Body of pancreas (tissue), 4 donors: ENCODE measurements at regions not wholly inside any gene's neighbourhood (a gene's known extent, or its start where the extent isn't known, plus 50 kb on each side); places are given as distances from the start of the nearest gene placed in this dataset.

Experiments
- ATAC-seq: fragments of 150-250 bp; one replicate; pipeline ENCODE4 v1.9.1; 2016
- DNase-seq, 4 donors: peaks; one replicate each; pipeline ENCODE4 v3.0.0-alpha.2; 2019
- H3K27ac ChIP-seq, 4 donors: fragments of 200-600 bp; sonication (generic); 1 replicate in 3 of 4; 2 replicates in 1 of 4; pipeline versions ENCODE4 v1.5.1 to v1.6.1; 2016 to 2019; ENCODE audit warnings: mild to moderate bottlenecking in 1 of 4, mixed read lengths in 1 of 4, moderate library complexity in 1 of 4
- H3K27me3 ChIP-seq, 2 donors: fragments of 200-600 bp; sonication (generic); one replicate each; pipeline ENCODE4 v1.6.0; 2016; ENCODE audit warnings: mild to moderate bottlenecking in 1 of 2
- H3K36me3 ChIP-seq, 2 donors: fragments of 200-600 bp; sonication (generic); replicated peaks in 1 of 2; 2 replicates each; pipeline ENCODE4 v1.5.1; 2016; ENCODE audit warnings: low read depth in 2 of 2; ENCODE audit not compliant: insufficient read depth in 1 of 2
- H3K4me1 ChIP-seq: fragments of 200-600 bp; sonication (generic); one replicate; pipeline ENCODE4 v1.6.0; 2016
- H3K4me3 ChIP-seq, 2 donors: fragments of 200-600 bp; sonication (generic); 1 replicate in 1 of 2; 2 replicates in 1 of 2; pipeline ENCODE4 v1.5.1; 2016 to 2019
- H3K9me3 ChIP-seq, 3 donors: fragments of 200-600 bp; sonication (generic); 1 replicate in 2 of 3; 2 replicates in 1 of 3; pipeline ENCODE4 v1.5.1; 2016
- CTCF ChIP-seq, 7 experiments: fragments of 450-650 bp in 4 of 7; fragments of 200-600 bp in 3 of 7; sonication (generic) in 3 of 7; IDR thresholded peaks; one replicate each; pipeline ENCODE4 v1.5.1; 2016 to 2019; ENCODE audit warnings: antibody characterized with exemption in 7 of 7
- POLR2A ChIP-seq, 3 donors: fragments of 450-650 bp; IDR thresholded peaks; one replicate each; pipeline ENCODE4 v1.6.1; 2016; ENCODE audit warnings: antibody characterized with exemption in 3 of 3, mild to moderate bottlenecking in 2 of 3
- WGBS, 2 donors: methylation state at CpG; one replicate each; pipeline ENCODE4 v1.1.5; 2017; 5-methylcytosine and 5-hydroxymethylcytosine counted together
- intact Hi-C: fragments of 100-400 bp; cut with DNase I; formaldehyde crosslinking; loops from one replicate; pipeline ENCODE4 v1.15.1; 2023

DNA sequence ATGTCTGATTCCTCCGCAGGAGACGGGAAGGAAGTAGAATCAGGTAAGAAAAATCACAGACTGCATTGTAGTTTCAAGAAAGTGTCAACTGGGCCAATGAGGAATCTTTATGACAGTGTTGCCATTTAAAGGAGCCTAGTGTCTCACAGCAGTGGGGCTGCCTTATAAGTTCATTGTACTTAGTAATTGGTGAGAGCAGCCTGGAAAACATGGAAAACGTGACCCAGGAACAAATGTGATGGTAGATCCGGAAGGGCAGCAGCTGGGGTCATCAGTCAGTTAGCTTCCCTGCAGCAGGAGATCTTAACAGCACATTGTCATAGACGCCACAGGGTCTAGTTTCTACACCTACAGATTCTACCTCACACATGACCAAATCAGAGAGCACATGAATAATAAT, 630.0 kb upstream of the LMO3 start:
- Histone ChIP-seq H3K9me3 (no peaks in the 10 kb centered on the region), H3K27ac (no peak overlapping the region), H3K4me1 (no peaks in the 10 kb centered on the region), H3K36me3 (no peaks in the 10 kb centered on the region), H3K4me3 (no peak overlapping the region), H3K27me3 (no peaks in the 10 kb centered on the region)
- no peak for ATAC-seq
- no peak for TF ChIP-seq POLR2A (IDR thresholded peaks at IDR 0.05)
- TF ChIP-seq CTCF (IDR thresholded peaks at IDR 0.05), result no peak
- 50 to 52% methylated on average over 5 of the region's 5 CpGs for WGBS, 2 donors
- no peak for DNase-seq
- intact Hi-C loops, result no loop called here

- TF ChIP-seq CTCF (IDR thresholded peaks at IDR 0.05), result no peak
- no peak for TF ChIP-seq POLR2A (IDR thresholded peaks at IDR 0.05)
- no peak overlapping the region for H3K27ac ChIP-seq
- no peaks in the 10 kb centered on the region for H3K36me3 ChIP-seq
- DNase-seq (no peak), ATAC-seq (no peak)
- 24 to 27% methylated on average over 4 of the region's 4 CpGs for WGBS, 2 donors
- H3K27me3 ChIP-seq, result no peaks in the 10 kb centered on the region
- H3K4me3 ChIP-seq, result no peak overlapping the region
- intact Hi-C loops, result no loop called here
- H3K4me1 ChIP-seq, result no peaks in the 10 kb centered on the region
- H3K9me3 ChIP-seq, result no peaks in the 10 kb centered on the region
Measured at GRCh38 chr12:17215759-17216570, 610.0 kb upstream of the LMO3 start.

DNA sequence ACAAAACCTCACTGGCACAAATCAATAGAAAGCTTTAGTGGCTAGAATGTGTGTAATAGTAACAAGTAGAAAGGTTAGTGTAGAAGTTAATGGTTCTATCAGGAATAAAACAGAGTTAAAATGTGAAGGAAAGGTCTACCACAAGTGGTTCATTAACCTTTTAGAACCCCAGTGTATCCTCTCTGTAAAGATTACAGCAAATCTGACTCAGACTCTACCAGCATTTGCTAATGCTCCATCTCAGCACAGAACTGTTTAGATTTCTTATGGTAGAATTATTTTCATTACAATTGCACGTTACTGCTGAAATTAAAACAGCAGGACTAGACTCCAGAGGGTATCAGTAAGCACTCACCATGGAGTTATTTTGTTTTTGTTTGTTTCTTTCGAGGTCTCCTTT, 609.0 kb upstream of the LMO3 start:
- WGBS, 2 donors, result 26 to 29% methylated on average over 2 of the region's 2 CpGs
- ATAC-seq (no peak), DNase-seq (no peak)
- no peaks in the 10 kb centered on the region for H3K4me1 ChIP-seq
- no peak overlapping the region for H3K4me3 ChIP-seq
- TF ChIP-seq CTCF (IDR thresholded peaks at IDR 0.05) (no peak), POLR2A (IDR thresholded peaks at IDR 0.05) (no peak)
- intact Hi-C loops, result no loop called here
- no peaks in the 10 kb centered on the region for H3K27me3 ChIP-seq
- no peaks in the 10 kb centered on the region for H3K9me3 ChIP-seq
- H3K27ac ChIP-seq, result no peak overlapping the region
- H3K36me3 ChIP-seq, result no peaks in the 10 kb centered on the region

GRCh38 chr12:17206553-17206952, 600.6 kb upstream of the LMO3 start:
- H3K4me3 ChIP-seq, result no peak overlapping the region
- no peaks in the 10 kb centered on the region for H3K4me1 ChIP-seq
- H3K27me3 ChIP-seq, result no peaks in the 10 kb centered on the region
- intact Hi-C loops, result no loop called here
- no peaks in the 10 kb centered on the region for H3K36me3 ChIP-seq
- ATAC-seq, result no peak
- no peaks in the 10 kb centered on the region for H3K9me3 ChIP-seq
- no peak for DNase-seq
- H3K27ac ChIP-seq, result no peak overlapping the region
- TF ChIP-seq POLR2A (IDR thresholded peaks at IDR 0.05) (no peak), CTCF (IDR thresholded peaks at IDR 0.05) (no peak)
